ENCODE measurements at regions not wholly inside any gene's neighbourhood (a gene's known extent, or its start where the extent isn't known, plus 50 kb on each side); places are given as distances from the start of the nearest gene placed in this dataset.

DNA sequence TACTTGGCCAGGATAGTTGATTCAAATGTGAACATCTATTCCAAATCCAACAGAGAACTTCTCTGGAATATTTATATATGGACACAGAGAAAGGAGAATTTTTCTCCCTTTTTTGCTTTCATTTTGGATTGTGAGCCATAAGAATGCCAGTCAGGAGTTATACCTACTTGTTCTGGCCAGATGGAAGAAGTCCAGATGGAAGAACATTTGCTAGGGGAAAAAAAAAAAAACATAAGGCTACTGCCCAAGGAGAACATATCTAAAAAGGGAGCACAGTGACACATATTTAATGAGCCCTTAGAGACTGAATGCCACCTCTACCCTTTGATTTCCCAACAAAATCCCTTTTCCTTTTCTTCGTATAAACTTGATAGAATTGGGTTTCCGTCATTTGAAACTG, 61.7 kb upstream of the PPP2R2B start:
- TF ChIP-seq GATA2 (IDR thresholded peaks at IDR 0.05; ENCODE audit: low read depth, low read length): no peak
- TF ChIP-seq GATA3 (IDR thresholded peaks at IDR 0.05; ENCODE audit: low read depth, low read length): no peak

DNA sequence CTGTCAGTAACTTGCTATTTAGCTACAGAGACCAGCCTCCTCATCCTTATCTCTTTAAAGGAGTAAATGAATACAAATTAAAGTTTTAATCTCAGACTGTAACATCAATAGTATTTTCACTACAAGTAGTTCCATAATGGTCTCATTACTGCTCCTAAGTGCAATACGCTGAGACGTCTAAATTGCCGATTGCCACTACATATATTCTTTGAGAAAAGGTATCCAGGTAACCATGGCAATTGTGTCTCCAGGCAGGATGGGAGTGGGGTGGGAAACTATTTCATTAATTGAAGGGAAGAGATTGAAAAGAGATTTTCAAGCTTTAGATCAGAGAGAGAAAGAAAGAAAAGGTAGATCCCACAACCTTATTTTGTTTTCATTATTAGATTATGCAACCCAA, 65.5 kb upstream of the PPP2R2B start:
- TF ChIP-seq GATA3 (IDR thresholded peaks at IDR 0.05; ENCODE audit: low read depth, low read length) (no peak), GATA2 (IDR thresholded peaks at IDR 0.05; ENCODE audit: low read depth, low read length) (no peak)

DNA sequence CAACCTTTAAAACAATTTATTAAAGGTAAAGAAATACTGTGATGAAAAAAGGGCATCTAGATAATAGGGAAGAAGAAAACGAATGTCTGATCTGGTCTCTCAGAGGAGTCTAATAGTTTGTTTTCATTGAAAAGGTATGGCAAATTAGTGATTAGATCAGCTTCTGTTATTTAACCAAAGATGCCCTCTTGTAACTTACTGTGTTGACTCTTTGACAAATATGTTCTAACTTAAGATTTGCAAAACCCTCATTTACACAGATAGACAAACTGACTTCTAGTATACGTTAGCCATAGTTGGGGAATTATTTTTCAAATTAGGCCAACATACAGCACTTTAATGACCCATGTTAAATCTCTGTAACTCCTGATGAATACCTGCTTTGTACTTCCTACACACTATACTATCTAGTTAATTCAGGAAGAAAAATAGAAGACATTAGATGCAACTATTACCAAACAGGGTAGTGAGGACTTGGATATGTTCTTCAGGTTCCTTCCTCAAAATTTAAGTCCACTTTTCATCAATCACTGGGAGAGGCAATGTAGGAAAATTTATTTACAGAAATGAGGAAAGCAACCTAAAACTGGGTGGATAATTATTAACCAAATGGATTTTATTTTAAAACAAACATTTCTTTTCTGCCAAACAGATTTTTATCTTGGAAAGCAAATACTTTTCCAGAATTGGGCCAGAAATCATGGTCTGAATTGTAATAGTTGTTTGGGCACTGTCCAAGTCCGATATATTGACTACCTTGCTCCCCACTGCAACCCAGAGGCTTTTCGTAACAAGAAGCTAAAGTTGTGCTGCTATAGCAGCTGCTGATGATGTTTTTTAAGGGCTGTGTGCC, 66.4 kb upstream of the PPP2R2B start:
- TF ChIP-seq GATA2 (IDR thresholded peaks at IDR 0.05; ENCODE audit: low read depth, low read length) (no peak), GATA3 (IDR thresholded peaks at IDR 0.05; ENCODE audit: low read depth, low read length) (no peak)

DNA sequence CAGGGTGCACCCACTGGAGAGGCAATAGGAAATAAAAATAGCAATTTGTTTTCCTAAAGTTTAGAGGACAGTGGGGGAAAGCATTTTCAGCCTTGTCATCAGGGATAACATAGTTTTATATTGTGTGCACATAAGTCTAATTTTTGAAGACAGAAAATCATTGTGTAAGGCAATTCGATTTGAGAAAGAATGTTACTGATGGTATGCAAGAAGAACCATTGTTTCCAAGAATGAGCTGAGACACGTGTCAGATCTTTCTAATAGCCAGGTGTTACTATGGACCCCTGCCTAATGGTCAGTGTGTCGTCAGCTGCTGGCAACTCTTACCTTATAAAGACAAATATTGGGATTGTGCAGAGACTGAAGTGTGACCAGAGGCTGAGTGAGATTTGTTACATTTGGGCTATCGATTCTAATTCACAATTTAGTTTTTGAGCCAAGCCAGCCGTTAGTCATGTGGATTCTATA, 67.1 kb upstream of the PPP2R2B start:
- no peak for TF ChIP-seq GATA3 (IDR thresholded peaks at IDR 0.05; ENCODE audit: low read depth, low read length)
- TF ChIP-seq GATA2 (IDR thresholded peaks at IDR 0.05; ENCODE audit: low read depth, low read length): no peak

GRCh38 chr5:146947181-146947941, 68.8 kb upstream of the PPP2R2B start:
- TF ChIP-seq GATA3 (IDR thresholded peaks at IDR 0.05; ENCODE audit: low read depth, low read length): no peak
- no peak for TF ChIP-seq GATA2 (IDR thresholded peaks at IDR 0.05; ENCODE audit: low read depth, low read length)

- TF ChIP-seq GATA3 (IDR thresholded peaks at IDR 0.05; ENCODE audit: low read depth, low read length): no peak
- no peak for TF ChIP-seq GATA2 (IDR thresholded peaks at IDR 0.05; ENCODE audit: low read depth, low read length)
Measured at GRCh38 chr5:146948666-146949065, 70.1 kb upstream of the PPP2R2B start.

DNA sequence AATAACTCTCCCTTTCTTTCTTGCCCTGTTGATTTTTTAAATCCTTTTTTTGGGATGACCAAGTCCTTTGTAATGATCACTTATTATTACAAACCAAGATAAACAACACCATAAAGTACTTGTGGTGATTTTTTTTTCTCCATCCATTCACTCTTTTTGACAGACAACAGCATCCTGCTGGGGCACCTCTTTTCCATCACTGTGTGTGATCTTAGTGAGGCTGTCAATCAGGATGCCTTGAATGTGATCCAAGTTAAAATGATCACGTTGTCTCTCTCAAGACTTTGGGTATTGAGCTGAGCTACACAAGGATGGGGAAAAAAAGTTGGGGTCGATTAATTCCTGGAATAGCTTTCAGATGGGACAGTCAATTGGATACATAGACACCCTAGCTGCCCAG, 73.6 kb upstream of the PPP2R2B start:
- TF ChIP-seq GATA3 (IDR thresholded peaks at IDR 0.05; ENCODE audit: low read depth, low read length) (no peak), GATA2 (IDR thresholded peaks at IDR 0.05; ENCODE audit: low read depth, low read length) (no peak)

DNA sequence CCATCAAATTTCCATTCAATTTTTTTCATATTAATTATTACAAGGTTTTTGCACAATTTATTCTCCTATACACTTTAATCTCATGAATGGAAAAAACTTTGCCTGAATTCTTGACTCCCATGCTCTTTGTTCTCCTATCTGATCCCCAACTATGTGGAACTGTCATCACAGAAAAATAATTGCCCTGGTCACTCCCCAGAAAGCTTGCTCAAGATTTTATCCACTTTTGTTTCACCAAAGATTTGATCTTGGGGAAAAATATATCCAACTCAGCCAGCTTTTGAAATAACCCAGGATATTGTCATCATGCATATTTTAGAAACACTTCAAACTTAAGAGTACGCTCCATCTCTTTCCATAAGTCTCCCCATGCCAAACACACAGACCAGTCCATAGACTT, 77.7 kb upstream of the PPP2R2B start:
- TF ChIP-seq GATA3 (IDR thresholded peaks at IDR 0.05; ENCODE audit: low read depth, low read length): no peak
- no peak for TF ChIP-seq GATA2 (IDR thresholded peaks at IDR 0.05; ENCODE audit: low read depth, low read length)

DNA sequence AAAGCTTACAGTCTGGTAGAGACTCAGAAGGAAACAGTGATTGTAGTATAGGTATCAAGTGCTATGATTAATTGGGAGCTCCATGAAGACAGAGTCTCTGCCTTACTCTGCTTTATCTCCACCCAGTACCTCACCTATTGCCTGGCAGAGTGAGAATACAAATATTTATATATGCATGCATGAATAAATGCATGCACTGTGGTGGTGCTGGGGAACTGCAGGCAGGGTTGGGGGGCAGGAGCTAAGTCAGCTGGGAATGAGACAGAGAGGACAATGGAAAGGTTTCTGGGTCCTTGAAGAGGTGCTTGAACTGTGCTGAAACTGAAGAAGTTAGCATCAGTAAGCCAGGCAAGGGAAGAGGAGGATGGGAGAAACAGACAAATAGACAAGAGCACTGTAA, 80.8 kb upstream of the PPP2R2B start:
- no peak for TF ChIP-seq GATA3 (IDR thresholded peaks at IDR 0.05; ENCODE audit: low read depth, low read length)
- no peak for TF ChIP-seq GATA2 (IDR thresholded peaks at IDR 0.05; ENCODE audit: low read depth, low read length)

DNA sequence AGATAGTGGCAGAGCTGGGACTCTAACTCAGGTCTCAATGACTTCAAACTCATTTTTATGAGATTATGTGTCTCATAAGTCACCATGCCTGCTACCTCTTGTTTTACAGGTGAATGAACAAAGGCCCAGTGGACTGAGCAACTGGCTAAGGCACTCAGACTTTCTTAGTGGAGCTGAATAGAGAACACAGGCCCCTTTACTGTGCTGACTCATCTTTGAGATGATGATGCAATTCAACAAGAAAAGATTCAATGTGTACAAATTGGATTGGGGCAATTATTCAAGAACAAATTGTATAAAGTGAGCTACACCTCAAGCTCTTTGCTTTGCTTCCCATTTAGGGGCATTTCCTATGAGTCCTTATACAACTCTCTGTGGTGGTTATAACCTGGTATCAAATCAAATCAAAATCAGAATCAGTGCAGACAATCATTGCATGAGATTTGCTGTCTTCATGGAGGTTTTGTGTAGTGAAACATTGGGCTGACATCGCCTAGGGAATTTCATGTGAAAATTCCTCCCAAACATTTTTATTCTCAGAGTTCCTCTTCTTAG, 84.3 kb upstream of the PPP2R2B start:
- TF ChIP-seq GATA2 (IDR thresholded peaks at IDR 0.05; ENCODE audit: low read depth, low read length) (no peak), GATA3 (IDR thresholded peaks at IDR 0.05; ENCODE audit: low read depth, low read length) (no peak)

- TF ChIP-seq GATA3 (IDR thresholded peaks at IDR 0.05; ENCODE audit: low read depth, low read length) (no peak), GATA2 (IDR thresholded peaks at IDR 0.05; ENCODE audit: low read depth, low read length) (no peak)
Measured at GRCh38 chr5:146965761-146966659, 87.5 kb upstream of the PPP2R2B start.

- no peak for TF ChIP-seq GATA3 (IDR thresholded peaks at IDR 0.05; ENCODE audit: low read depth, low read length)
- TF ChIP-seq GATA2 (IDR thresholded peaks at IDR 0.05; ENCODE audit: low read depth, low read length): no peak
Measured at GRCh38 chr5:146967646-146968045, 89.1 kb upstream of the PPP2R2B start.

DNA sequence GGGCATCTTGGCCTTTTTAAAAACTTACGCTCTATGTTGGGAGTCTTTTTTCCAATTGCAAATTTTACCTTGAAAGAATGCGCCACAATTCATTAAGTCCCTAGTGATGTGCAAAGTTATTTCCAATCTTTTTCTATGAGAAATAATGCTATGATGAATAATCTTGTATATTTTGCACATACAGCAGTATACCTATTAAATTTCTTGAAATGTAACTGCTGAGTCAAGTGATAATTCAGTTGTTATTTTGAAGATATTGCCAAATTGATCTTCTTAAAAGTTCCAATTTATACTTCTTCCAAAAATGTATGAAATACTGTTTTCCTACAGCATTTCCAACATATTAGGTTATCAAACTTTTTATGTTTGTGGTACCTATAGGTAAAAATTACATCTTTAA, 92.8 kb upstream of the PPP2R2B start:
- no peak for TF ChIP-seq GATA3 (IDR thresholded peaks at IDR 0.05; ENCODE audit: low read depth, low read length)
- no peak for TF ChIP-seq GATA2 (IDR thresholded peaks at IDR 0.05; ENCODE audit: low read depth, low read length)

GRCh38 chr5:146986469-146986868, 107.9 kb upstream of the PPP2R2B start:
- no peak for TF ChIP-seq GATA3 (IDR thresholded peaks at IDR 0.05; ENCODE audit: low read depth, low read length)
- no peak for TF ChIP-seq GATA2 (IDR thresholded peaks at IDR 0.05; ENCODE audit: low read depth, low read length)

All from SH-SY5Y (cell line).